ENCODE measurements at regions not wholly inside any gene's neighbourhood (a gene's known extent, or its start where the extent isn't known, plus 50 kb on each side); places are given as distances from the start of the nearest gene placed in this dataset.

- no peak overlapping the region for H4K8ac ChIP-seq (ENCODE audit: extremely low read depth, insufficient read depth, low read length)
- no peak overlapping the region for H4K5ac ChIP-seq (ENCODE audit: insufficient read length, low read depth, low read length)
- no peaks in the 10 kb centered on the region for H3K79me2 ChIP-seq (ENCODE audit: control insufficient read depth in 1 of 2, insufficient read depth in 2 of 2, low read length in 2 of 2)
- H3K4me2 ChIP-seq (ENCODE audit: insufficient read depth in 1 of 2, low read depth in 2 of 2, low read length in 2 of 2), result no peak overlapping the region
- FAIRE-seq (no peak), DNase-seq (ENCODE audit: low read depth in 1 of 2, low spot score in 2 of 2) (no peak)
- no peaks in the 10 kb centered on the region for H3K27me3 ChIP-seq (replicated peaks in 1 of 4; ENCODE audit: control insufficient read depth in 3 of 4, extremely low read depth in 1 of 4, insufficient read depth in 3 of 4, low read length in 3 of 4)
- H2AK5ac ChIP-seq (ENCODE audit: low read depth, low read length), result no peak overlapping the region
- H3K14ac ChIP-seq (ENCODE audit: insufficient read length), result no peak overlapping the region
- H2BK12ac ChIP-seq (ENCODE audit: low read depth, low read length), result peak overlapping the region; percentile 62; the same call in 1 of the 2 replicates
- H3K4me3 ChIP-seq (ENCODE audit: extremely low read depth in 1 of 4, insufficient read depth in 2 of 4, low read depth in 3 of 4, low read length in 4 of 4), result no peak overlapping the region
- no peaks in the 10 kb centered on the region for H3K79me1 ChIP-seq (ENCODE audit: low read depth, low read length)
- H3K9ac ChIP-seq (replicated peaks in 1 of 4; ENCODE audit: extremely low read depth in 1 of 4, low read depth in 3 of 4, low read length in 3 of 4), result peak overlapping the region in 2 of 4 experiments; percentile 10; a peak in 1 of 7 replicates
- H3K9me3 ChIP-seq (ENCODE audit: insufficient read depth in 2 of 2, low read depth in 1 of 2, low read length in 1 of 2), result no peaks in the 10 kb centered on the region
- 98% methylated on average over 3 of the region's 3 CpGs; no CpG with 5 or more reads in 1 of the 2 experiments for WGBS, 2 experiments (ENCODE audit: extremely low coverage in 1 of 2, insufficient coverage in 1 of 2, insufficient read length in 1 of 2, insufficient replicate concordance in 2 of 2, low coverage in 1 of 2, low lambda C conversion rate in 2 of 2, missing lambda C conversion rate in 1 of 2)
- no peaks in the 10 kb centered on the region for H4K20me1 ChIP-seq (replicated peaks in 1 of 2; ENCODE audit: control insufficient read depth in 1 of 2, insufficient read depth in 2 of 2, low read length in 2 of 2)
- H2BK20ac ChIP-seq (ENCODE audit: low read length), result peak overlapping the region; percentile 66; the same call in 1 of the 2 replicates
- H2AFZ ChIP-seq (ENCODE audit: low read length), result no peak overlapping the region
- no peak overlapping the region for H4K91ac ChIP-seq (replicated peaks; ENCODE audit: insufficient read length, low read length)
- H2BK120ac ChIP-seq (replicated peaks; ENCODE audit: low read depth, low read length), result no peak overlapping the region
- no peak overlapping the region for H2BK5ac ChIP-seq (ENCODE audit: low read depth, low read length)
- H2BK15ac ChIP-seq (ENCODE audit: low read length), result no peak overlapping the region
- H3K18ac ChIP-seq (ENCODE audit: extremely low read depth, low read length), result no peak overlapping the region
- no peak overlapping the region for H3K4ac ChIP-seq (replicated peaks; ENCODE audit: insufficient read length, low read depth, low read length)
- H3K23ac ChIP-seq (ENCODE audit: insufficient read length), result no peak overlapping the region
- ChIA-PET CTCF (ENCODE audit: partially characterized antibody) (interaction anchor here (1.7 kb wide), 2 partner anchors 63 to 251 kb away, joined by 4 read pairs; no protein-coding TSS in a partner anchor), POLR2A (ENCODE audit: partially characterized antibody) (no interaction called here)
- no peak overlapping the region for H3K56ac ChIP-seq (replicated peaks; ENCODE audit: insufficient read length, low read depth, low read length)
- H3K27ac ChIP-seq (ENCODE audit: low read depth, low read length), result no peak overlapping the region
- H3K4me1 ChIP-seq (replicated peaks in 1 of 4; ENCODE audit: control insufficient read depth in 3 of 4, insufficient read depth in 4 of 4, low read length in 3 of 4), result peaks cover 0 to 6% (median 0%) of the 10 kb centered on the region in 4 experiments; a peak in 1 of 7 replicates
- H3K23me2 ChIP-seq (ENCODE audit: low read depth, low read length), result no peaks in the 10 kb centered on the region
- H3K36me3 ChIP-seq (ENCODE audit: control insufficient read depth in 2 of 4, insufficient read depth in 4 of 4, low read length in 3 of 4), result no peaks in the 10 kb centered on the region
- TF ChIP-seq SIRT6 (IDR thresholded peaks at IDR 0.05; ENCODE audit: low read length) (no peak), POU5F1 (IDR thresholded peaks at IDR 0.05; ENCODE audit: low read depth, low read length) (no peak), KDM1A (IDR thresholded peaks at IDR 0.05; ENCODE audit: borderline replicate concordance, low read length) (no peak), ASH2L (IDR thresholded peaks at IDR 0.05; ENCODE audit: low read length) (no peak), JUN (IDR thresholded peaks at IDR 0.05; ENCODE audit: low read depth, low read length) (no peak), SIX5 (IDR thresholded peaks at IDR 0.05; ENCODE audit: low read depth, low read length) (no peak), CHD1 (IDR thresholded peaks at IDR 0.05; ENCODE audit: low read depth, low read length) (no peak), TEAD4 (IDR thresholded peaks at IDR 0.05; ENCODE audit: low read depth, low read length) (no peak), KDM5A (IDR thresholded peaks at IDR 0.05; ENCODE audit: low read length) (no peak), CBX8 (IDR thresholded peaks at IDR 0.05; ENCODE audit: borderline replicate concordance, low read depth, low read length) (no peak), SP1 (IDR thresholded peaks at IDR 0.05; ENCODE audit: low read depth, low read length) (no peak), KDM4A (IDR thresholded peaks at IDR 0.05; ENCODE audit: low read depth, low read length, severe bottlenecking) (no peak)
Observed at GRCh38 chr2:16189836-16190160, 249.4 kb downstream of the MYCN start.

Data from H1 (cell line).